ENCODE measurements at regions not wholly inside any gene's neighbourhood (a gene's known extent, or its start where the extent isn't known, plus 50 kb on each side); places are given as distances from the start of the nearest gene placed in this dataset.

- no peak for ATAC-seq
- Histone ChIP-seq H3K27me3 (no peaks in the 10 kb centered on the region), H3K4me1 (no peaks in the 10 kb centered on the region), H3K27ac (no peak overlapping the region), H3K4me3 (no peak overlapping the region), H3K36me3 (no peaks in the 10 kb centered on the region), H3K9me3 (peaks cover 0 to 4% (median 0%) of the 10 kb centered on the region in 12 donors)
- no peak for DNase-seq
- intact Hi-C loops (cut with DNase I), result loop anchor here in 3 of 10 donors (2.0 to 5.0 kb wide), 3 partner anchors 195 to 200 kb away; no protein-coding TSS in a partner anchor
- no peak for TF ChIP-seq CTCF (IDR thresholded peaks at IDR 0.05)
- TF ChIP-seq POLR2A (IDR thresholded peaks at IDR 0.05), result no peak
These were observed 125.3 kb upstream of the C1QTNF9B start for GRCh38 chr13:24022568-24022967.

GRCh38 chr13:24023073-24023472 is 125.8 kb upstream of the C1QTNF9B start:
- Histone ChIP-seq H3K27me3 (no peaks in the 10 kb centered on the region), H3K9me3 (peaks cover 0 to 4% (median 0%) of the 10 kb centered on the region in 12 donors), H3K36me3 (no peaks in the 10 kb centered on the region), H3K4me1 (no peaks in the 10 kb centered on the region), H3K27ac (no peak overlapping the region), H3K4me3 (no peak overlapping the region)
- TF ChIP-seq CTCF (IDR thresholded peaks at IDR 0.05) (no peak), POLR2A (IDR thresholded peaks at IDR 0.05) (no peak)
- ATAC-seq (no peak), DNase-seq (no peak)
- 90 to 100% (median 97%) methylated on average over 1 of the region's 1 CpG for WGBS, 4 donors
- intact Hi-C loops (cut with DNase I), result loop anchor here in 3 of 10 donors (2.0 to 5.0 kb wide), 3 partner anchors 194 to 199 kb away; no protein-coding TSS in a partner anchor

- no peaks in the 10 kb centered on the region for H3K36me3 ChIP-seq
- no peak overlapping the region for H3K4me3 ChIP-seq
- WGBS, 4 donors, result 64 to 78% (median 71%) methylated on average over 4 of the region's 4 CpGs
- ATAC-seq (no peak), DNase-seq (no peak)
- TF ChIP-seq CTCF (IDR thresholded peaks at IDR 0.05) (no peak), POLR2A (IDR thresholded peaks at IDR 0.05) (no peak)
- H3K27me3 ChIP-seq, result peaks cover 0 to 2% (median 0%) of the 10 kb centered on the region in 9 donors
- intact Hi-C loops (cut with DNase I), result no loop called here
- H3K9me3 ChIP-seq, result peaks cover 0 to 4% (median 0%) of the 10 kb centered on the region in 12 donors
- no peak overlapping the region for H3K27ac ChIP-seq
- H3K4me1 ChIP-seq, result peaks cover 0 to 14% (median 6%) of the 10 kb centered on the region in 12 donors
These were observed 130.2 kb upstream of the C1QTNF9B start for GRCh38 chr13:24027494-24027893.

- Histone ChIP-seq H3K27me3 (peaks cover 0 to 4% (median 0%) of the 10 kb centered on the region in 9 donors), H3K4me3 (no peak overlapping the region), H3K27ac (peak overlapping the region in 5 of 12 donors; percentile 5 to 77 (median 53)), H3K9me3 (no peaks in the 10 kb centered on the region), H3K36me3 (no peaks in the 10 kb centered on the region), H3K4me1 (peaks cover 0 to 33% (median 12%) of the 10 kb centered on the region in 12 donors)
- ATAC-seq (peak in 2 of 4 donors; percentile 55), DNase-seq (no peak)
- TF ChIP-seq POLR2A (IDR thresholded peaks at IDR 0.05), result no peak
- TF ChIP-seq CTCF (IDR thresholded peaks at IDR 0.05), result no peak
- intact Hi-C loops (cut with DNase I), result no loop called here
- WGBS, 4 donors, result 22 to 31% (median 25%) methylated on average over 2 of the region's 2 CpGs
These were observed 128.3 kb upstream of the SPATA13 start for GRCh38 chr13:24032252-24032651.

Measured in heart left ventricle (tissue), 16 donors.